Kidney epithelial cell (primary cell): ENCODE measurements at regions not wholly inside any gene's neighbourhood (a gene's known extent, or its start where the extent isn't known, plus 50 kb on each side); places are given as distances from the start of the nearest gene placed in this dataset.

Source experiments
- DNase-seq: peaks from one replicate; pipeline ENCODE4 v3.0.0-alpha.2; 2010; ENCODE audit warnings: low read depth
- H3K27me3 ChIP-seq: 2 replicates; pipeline ENCODE4 v1.6.0; 2011; ENCODE audit warnings: low read length; ENCODE audit not compliant: control insufficient read depth, insufficient read depth
- H3K36me3 ChIP-seq: 2 replicates; pipeline ENCODE4 v1.5.1; 2011; ENCODE audit warnings: low read length; ENCODE audit not compliant: control insufficient read depth, insufficient read depth
- H3K4me3 ChIP-seq: 2 replicates; pipeline ENCODE4 v1.5.1; 2011; ENCODE audit warnings: low read depth, mild to moderate bottlenecking, control low read depth, low read length
- CTCF ChIP-seq: IDR thresholded peaks from 2 replicates; pipeline ENCODE4 v1.5.1; 2011; ENCODE audit warnings: mild to moderate bottlenecking, moderate library complexity, low read length, control low read depth, inconsistent platforms; ENCODE audit not compliant: insufficient read depth, poor library complexity, severe bottlenecking

- no peaks in the 10 kb centered on the region for H3K36me3 ChIP-seq
- no peak for DNase-seq
- no peak overlapping the region for H3K4me3 ChIP-seq
- H3K27me3 ChIP-seq, result no peaks in the 10 kb centered on the region
- no peak for TF ChIP-seq CTCF
These were observed 2807.4 kb upstream of the PCDH20 start for GRCh38 chr13:64223016-64223415.

- no peaks in the 10 kb centered on the region for H3K36me3 ChIP-seq
- no peak for TF ChIP-seq CTCF
- no peaks in the 10 kb centered on the region for H3K27me3 ChIP-seq
- H3K4me3 ChIP-seq, result no peak overlapping the region
- no peak for DNase-seq
These were observed 2791.0 kb upstream of the PCDH20 start for GRCh38 chr13:64206430-64207225.

- DNase-seq, result no peak
- no peak for TF ChIP-seq CTCF
- Histone ChIP-seq H3K4me3 (no peak overlapping the region), H3K27me3 (no peaks in the 10 kb centered on the region), H3K36me3 (no peaks in the 10 kb centered on the region)
These were observed 2786.9 kb upstream of the PCDH20 start for GRCh38 chr13:64202517-64202916.

- Histone ChIP-seq H3K27me3 (no peaks in the 10 kb centered on the region), H3K36me3 (no peaks in the 10 kb centered on the region), H3K4me3 (no peak overlapping the region)
- no peak for DNase-seq
- no peak for TF ChIP-seq CTCF
These were observed 2781.6 kb upstream of the PCDH20 start for GRCh38 chr13:64197232-64197631.

- no peak for TF ChIP-seq CTCF
- Histone ChIP-seq H3K27me3 (no peaks in the 10 kb centered on the region), H3K4me3 (no peak overlapping the region), H3K36me3 (no peaks in the 10 kb centered on the region)
- no peak for DNase-seq
These were observed 2771.0 kb upstream of the PCDH20 start for GRCh38 chr13:64186503-64187250.
